ENCODE measurements at regions not wholly inside any gene's neighbourhood (a gene's known extent, or its start where the extent isn't known, plus 50 kb on each side); places are given as distances from the start of the nearest gene placed in this dataset.

DNA sequence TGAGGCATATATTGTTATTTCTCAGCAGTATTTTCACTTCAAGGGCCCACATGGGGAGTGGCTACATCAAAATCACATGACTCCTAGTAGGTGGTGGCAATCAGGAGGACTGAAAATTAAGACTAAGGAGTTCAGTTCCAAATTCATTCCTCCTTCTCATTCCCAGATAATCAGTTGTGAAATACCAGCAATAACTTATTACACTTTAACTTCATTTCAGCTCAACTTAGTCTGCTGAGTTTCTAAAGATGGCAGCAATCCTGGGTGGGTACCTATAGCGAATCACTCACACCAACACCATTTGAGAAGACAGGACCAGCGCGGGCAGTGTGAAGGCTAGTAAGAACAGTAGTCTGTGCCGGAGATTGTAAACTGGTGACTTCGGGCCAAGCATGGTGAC, 63.9 kb upstream of the SLC10A2 start:
- FAIRE-seq (no peak), DNase-seq (peak in 1 of 2 donors; percentile 60)
- Histone ChIP-seq H3K9me3 (ENCODE audit: control insufficient read depth in 2 of 2, insufficient read depth in 1 of 2, low read depth in 1 of 2, low read length in 1 of 2) (no peaks in the 10 kb centered on the region), H3K4me1 (ENCODE audit: control insufficient read depth in 3 of 3, insufficient read depth in 2 of 3, low read depth in 1 of 3, low read length in 2 of 3) (peaks cover 0 to 17% (median 2%) of the 10 kb centered on the region in 3 donors), H3K27me3 (ENCODE audit: control insufficient read depth in 3 of 3, insufficient read depth in 3 of 3, low read length in 3 of 3) (no peaks in the 10 kb centered on the region), H3K4me3 (ENCODE audit: low read depth in 1 of 3, low read length in 3 of 3) (no peak overlapping the region), H3K36me3 (ENCODE audit: control insufficient read depth in 3 of 3, insufficient read depth in 2 of 3, low read depth in 1 of 3, low read length in 3 of 3) (no peaks in the 10 kb centered on the region), H3K27ac (ENCODE audit: low read depth in 1 of 3, low read length in 2 of 3) (peak overlapping the region in 1 of 3 donors; percentile 68)
- WGBS, 3 donors, result 29 to 67% (median 39%) methylated on average over 5 of the region's 5 CpGs
